ENCODE measurements at regions not wholly inside any gene's neighbourhood (a gene's known extent, or its start where the extent isn't known, plus 50 kb on each side); places are given as distances from the start of the nearest gene placed in this dataset.

DNA sequence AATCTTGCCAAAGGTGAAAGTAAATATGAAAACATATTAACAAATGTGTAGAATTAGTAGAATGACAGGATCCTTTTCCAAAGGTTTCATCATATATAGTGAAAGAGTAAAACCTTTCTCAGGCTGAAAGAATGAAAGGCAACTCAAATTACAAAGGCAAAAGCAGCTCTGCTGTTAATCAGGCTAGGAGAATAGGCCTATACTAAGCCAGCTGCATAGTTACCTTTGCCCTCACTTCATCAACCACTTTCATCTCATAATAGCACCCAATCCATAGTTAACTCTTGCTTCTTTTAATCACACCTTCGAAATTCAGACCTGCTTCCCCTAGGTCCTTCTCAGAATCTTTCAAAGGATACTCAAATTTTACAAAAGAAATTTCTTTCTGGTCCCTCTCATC is 1167.6 kb upstream of the ATXN8OS start:
- TF ChIP-seq CTCF (IDR thresholded peaks at IDR 0.05) = no peak
- no peak for TF ChIP-seq POLR2A (IDR thresholded peaks at IDR 0.05)
- no peak for TF ChIP-seq EP300 (IDR thresholded peaks at IDR 0.05)
